NCI-H2171 (cell line): ENCODE measurements at regions not wholly inside any gene's neighbourhood (a gene's known extent, or its start where the extent isn't known, plus 50 kb on each side); places are given as distances from the start of the nearest gene placed in this dataset.
A peak's percentile ranks its signal among the peaks of the same experiment; 100 is the strongest.

Experiments used
- DNase-seq: peaks from one replicate; lab custom pipeline; 2025; lab: John Stamatoyannopoulos, UW

GRCh38 chr2:8168022-8168717 is 513.7 kb upstream of the ID2 start:
- no peak for DNase-seq

GRCh38 chr2:8168876-8169424 is 512.9 kb upstream of the ID2 start:
- DNase-seq, result no peak

GRCh38 chr2:8169443-8169842 is 512.4 kb upstream of the ID2 start:
- DNase-seq, result no peak

- DNase-seq, result peak; percentile 23
Observed at GRCh38 chr2:8170552-8171327, 511.1 kb upstream of the ID2 start.

GRCh38 chr2:8171608-8172007 is 510.2 kb upstream of the ID2 start:
- DNase-seq, result no peak

GRCh38 chr2:8172661-8173060 is 509.2 kb upstream of the ID2 start:
- DNase-seq, result no peak

- no peak for DNase-seq
Observed at GRCh38 chr2:8174641-8175257, 507.1 kb upstream of the ID2 start.

- no peak for DNase-seq
Observed at GRCh38 chr2:8176887-8177286, 505.0 kb upstream of the ID2 start.

- DNase-seq, result no peak
Observed at GRCh38 chr2:8177566-8177965, 504.3 kb upstream of the ID2 start.

- DNase-seq, result no peak
Observed at GRCh38 chr2:8178911-8179310, 502.9 kb upstream of the ID2 start.

- no peak for DNase-seq
Observed at GRCh38 chr2:8189316-8189715, 492.5 kb upstream of the ID2 start.

- no peak for DNase-seq
Observed at GRCh38 chr2:8190279-8190678, 491.6 kb upstream of the ID2 start.

GRCh38 chr2:8191427-8191826 is 490.4 kb upstream of the ID2 start:
- no peak for DNase-seq

GRCh38 chr2:8193146-8193545 is 488.7 kb upstream of the ID2 start:
- no peak for DNase-seq

- DNase-seq, result peak; percentile 70
Observed at GRCh38 chr2:8193686-8194615, 487.9 kb upstream of the ID2 start.

- no peak for DNase-seq
Observed at GRCh38 chr2:8195784-8196183, 486.1 kb upstream of the ID2 start.

GRCh38 chr2:8196316-8196715 is 485.5 kb upstream of the ID2 start:
- no peak for DNase-seq

GRCh38 chr2:8197101-8197500 is 484.8 kb upstream of the ID2 start:
- no peak for DNase-seq

- DNase-seq, result no peak
Observed at GRCh38 chr2:8197825-8198224, 484.0 kb upstream of the ID2 start.

GRCh38 chr2:8198766-8199382 is 483.0 kb upstream of the ID2 start:
- DNase-seq, result no peak

- DNase-seq, result peak; percentile 89
Observed at GRCh38 chr2:8202132-8202531, 479.7 kb upstream of the ID2 start.
